Urinary bladder (tissue), 3 donors: ENCODE measurements at regions not wholly inside any gene's neighbourhood (a gene's known extent, or its start where the extent isn't known, plus 50 kb on each side); places are given as distances from the start of the nearest gene placed in this dataset.

Source experiments
- DNase-seq: peaks from one replicate; pipeline ENCODE4 v3.0.0-alpha.2; 2015; ENCODE audit errors: extremely low spot score
- H3K27ac ChIP-seq: one replicate; pipeline ENCODE4 v1.5.1; 2013; ENCODE audit warnings: low read depth, mild to moderate bottlenecking, moderate library complexity
- H3K36me3 ChIP-seq: one replicate; pipeline ENCODE4 v1.6.1; 2013; ENCODE audit warnings: mild to moderate bottlenecking, moderate library complexity; ENCODE audit not compliant: insufficient read depth
- H3K4me1 ChIP-seq: one replicate; pipeline ENCODE4 v1.6.1; 2013; ENCODE audit warnings: mild to moderate bottlenecking, moderate library complexity; ENCODE audit not compliant: insufficient read depth
- H3K4me3 ChIP-seq: one replicate; pipeline ENCODE4 v1.5.1; 2013; ENCODE audit warnings: low read depth, low read length
- WGBS: extraction: QIAGEN DNeasy Blood & Tissue Kit; methylation state at CpG from one replicate; pipeline ENCODE4 v1.1.7; 2013; 5-methylcytosine and 5-hydroxymethylcytosine counted together
- donor health status: healthy with polysubstance abuse.
- donor health status: healthy.

DNA sequence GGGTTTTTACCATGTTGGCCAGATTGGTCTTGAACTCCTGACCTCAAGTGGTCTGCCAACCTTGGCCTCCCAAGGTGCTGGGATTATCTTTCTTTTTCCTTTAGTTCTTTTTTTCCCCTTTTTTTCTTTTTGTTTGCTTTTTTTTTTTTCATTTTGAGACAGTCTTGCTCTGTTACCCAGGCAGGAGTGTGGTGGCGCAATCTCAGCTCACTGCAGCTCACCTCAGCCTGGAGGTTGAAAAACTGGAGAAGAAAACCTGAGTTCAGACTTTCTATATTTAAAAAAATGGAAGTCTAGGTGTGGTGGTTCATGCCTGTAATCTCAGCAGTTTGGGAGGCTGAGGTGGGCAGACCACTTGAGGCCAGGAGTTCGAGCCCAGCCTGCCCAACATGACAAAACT lies 181.1 kb upstream of the HS3ST1 start:
- no peak overlapping the region for H3K4me3 ChIP-seq
- no peak overlapping the region for H3K27ac ChIP-seq
- no peak for DNase-seq
- WGBS: 90% methylated on average over 2 of the region's 2 CpGs
- no peaks in the 10 kb centered on the region for H3K36me3 ChIP-seq
- no peaks in the 10 kb centered on the region for H3K4me1 ChIP-seq

DNA sequence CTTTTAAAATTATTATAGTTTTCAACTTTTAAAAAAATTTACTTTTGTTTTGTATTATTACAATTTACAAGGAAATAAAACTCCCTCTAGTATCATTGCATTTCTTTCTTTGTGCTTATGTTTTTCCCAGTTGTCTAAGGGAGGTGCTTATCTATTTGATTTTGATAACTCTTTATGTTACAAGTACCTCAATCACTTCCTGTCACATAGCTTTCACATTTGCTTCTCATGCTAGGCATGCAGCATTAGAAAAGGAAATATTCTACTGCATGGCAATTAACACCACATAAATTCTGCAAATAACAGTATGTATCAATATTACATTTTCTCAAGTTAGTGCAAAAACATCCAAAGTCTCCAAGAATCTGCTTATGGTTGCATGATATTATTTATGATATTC lies 180.3 kb upstream of the HS3ST1 start:
- Histone ChIP-seq H3K27ac (no peak overlapping the region), H3K4me1 (no peaks in the 10 kb centered on the region), H3K4me3 (no peak overlapping the region), H3K36me3 (no peaks in the 10 kb centered on the region)
- no peak for DNase-seq

DNA sequence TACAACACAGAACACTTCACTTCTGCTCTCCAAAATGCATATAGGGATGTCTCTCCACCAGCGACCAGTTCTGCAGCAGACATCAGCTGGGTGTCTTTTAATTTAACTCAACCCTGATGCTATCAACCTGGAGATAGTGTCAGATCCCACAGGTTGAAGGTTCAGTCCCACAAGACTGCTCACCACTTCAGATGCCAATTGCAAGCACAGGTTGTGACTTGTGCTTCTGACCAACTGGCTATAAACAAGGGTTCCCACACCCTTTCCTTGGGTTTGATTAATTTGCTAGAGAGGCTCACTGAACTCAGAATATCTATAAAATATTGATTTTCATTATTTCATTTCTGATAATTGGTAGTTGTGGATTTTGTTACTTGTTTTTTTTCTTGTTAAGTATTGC lies 177.4 kb upstream of the HS3ST1 start:
- no peaks in the 10 kb centered on the region for H3K36me3 ChIP-seq
- 63% methylated on average over 1 of the region's 1 CpG for WGBS
- DNase-seq: no peak

DNA sequence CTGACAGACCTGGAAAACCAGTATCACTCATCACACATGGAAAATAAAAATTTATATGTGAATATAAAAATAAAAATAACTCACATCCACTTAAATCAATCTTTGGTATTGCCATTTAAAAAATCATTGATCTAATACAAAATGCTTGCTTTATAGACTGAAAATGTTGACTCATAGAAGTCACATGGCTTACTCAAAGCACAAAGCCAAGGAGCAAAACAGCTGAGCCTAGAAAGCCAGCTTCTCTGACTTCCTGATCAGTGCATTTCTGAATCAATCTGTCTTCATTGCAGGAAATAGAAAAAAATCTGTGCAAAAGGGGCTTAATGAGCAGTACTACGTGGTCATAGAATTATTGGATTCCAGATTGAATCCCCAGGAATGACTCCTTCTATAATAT lies 176.9 kb upstream of the HS3ST1 start:
- Histone ChIP-seq H3K4me1 (no peaks in the 10 kb centered on the region), H3K4me3 (no peak overlapping the region), H3K36me3 (no peaks in the 10 kb centered on the region), H3K27ac (peak overlapping the region; percentile 10)
- 44% methylated on average over 1 of the region's 1 CpG for WGBS
- no peak for DNase-seq

More for the DNA sequence above, 177.4 kb upstream of the HS3ST1 start:
- no peak overlapping the region for H3K27ac ChIP-seq
- H3K4me1 ChIP-seq: no peaks in the 10 kb centered on the region
- no peak overlapping the region for H3K4me3 ChIP-seq

DNA sequence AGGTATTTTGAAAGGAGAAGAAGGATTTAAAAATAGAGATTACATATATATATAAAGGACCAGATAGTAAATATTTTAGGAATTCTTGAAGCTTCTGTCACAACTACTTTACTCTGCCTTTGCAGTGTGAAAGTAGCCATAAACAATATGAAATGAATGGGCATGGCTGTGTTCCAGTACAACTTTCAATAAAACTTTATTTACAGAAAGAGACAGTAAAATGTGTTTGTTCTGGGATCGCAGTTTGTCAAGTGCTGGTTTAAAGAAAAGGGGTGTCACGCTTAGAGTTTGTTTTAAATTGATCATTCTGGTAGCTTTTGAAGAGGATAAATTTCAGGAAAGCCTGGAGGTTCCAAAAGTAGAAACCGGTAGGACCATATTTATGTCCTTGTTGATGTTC lies 176.1 kb upstream of the HS3ST1 start:
- no peaks in the 10 kb centered on the region for H3K36me3 ChIP-seq
- no peak for DNase-seq
- 79% methylated on average over 3 of the region's 3 CpGs for WGBS
- H3K27ac ChIP-seq: no peak overlapping the region
- no peak overlapping the region for H3K4me3 ChIP-seq
- H3K4me1 ChIP-seq: no peaks in the 10 kb centered on the region

DNA sequence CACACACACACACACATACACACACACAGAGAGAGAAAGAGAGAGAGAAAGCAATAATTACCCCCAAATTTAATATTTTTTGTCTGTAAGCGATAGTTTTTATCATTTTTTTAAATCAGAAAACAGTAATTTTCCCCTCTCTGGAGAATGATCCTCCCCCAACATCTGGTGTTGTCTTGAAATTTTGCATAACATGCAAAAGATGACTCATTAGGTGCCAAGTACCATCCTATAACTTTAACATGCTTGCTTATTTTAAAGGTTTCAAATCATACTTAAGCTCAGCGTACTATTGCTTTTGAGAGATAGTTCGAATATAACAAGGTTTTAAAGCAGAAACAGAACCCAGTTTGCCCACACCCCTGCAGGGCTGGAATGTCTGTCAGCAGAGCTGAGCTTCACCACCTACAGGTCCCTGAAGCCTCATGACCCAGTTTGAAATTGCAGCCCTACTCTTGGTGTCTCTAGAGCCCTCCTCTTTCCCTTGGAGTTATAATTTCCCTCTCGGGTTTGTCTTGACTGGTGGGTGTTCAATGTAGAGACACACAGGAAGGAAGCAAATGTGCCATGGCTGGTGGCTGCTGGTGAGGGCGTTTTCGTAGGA lies 175.0 kb upstream of the HS3ST1 start:
- WGBS: 81% methylated on average over 6 of the region's 6 CpGs
- no peak for DNase-seq
- no peak overlapping the region for H3K27ac ChIP-seq
- no peak overlapping the region for H3K4me3 ChIP-seq
- no peaks in the 10 kb centered on the region for H3K4me1 ChIP-seq
- no peaks in the 10 kb centered on the region for H3K36me3 ChIP-seq

DNA sequence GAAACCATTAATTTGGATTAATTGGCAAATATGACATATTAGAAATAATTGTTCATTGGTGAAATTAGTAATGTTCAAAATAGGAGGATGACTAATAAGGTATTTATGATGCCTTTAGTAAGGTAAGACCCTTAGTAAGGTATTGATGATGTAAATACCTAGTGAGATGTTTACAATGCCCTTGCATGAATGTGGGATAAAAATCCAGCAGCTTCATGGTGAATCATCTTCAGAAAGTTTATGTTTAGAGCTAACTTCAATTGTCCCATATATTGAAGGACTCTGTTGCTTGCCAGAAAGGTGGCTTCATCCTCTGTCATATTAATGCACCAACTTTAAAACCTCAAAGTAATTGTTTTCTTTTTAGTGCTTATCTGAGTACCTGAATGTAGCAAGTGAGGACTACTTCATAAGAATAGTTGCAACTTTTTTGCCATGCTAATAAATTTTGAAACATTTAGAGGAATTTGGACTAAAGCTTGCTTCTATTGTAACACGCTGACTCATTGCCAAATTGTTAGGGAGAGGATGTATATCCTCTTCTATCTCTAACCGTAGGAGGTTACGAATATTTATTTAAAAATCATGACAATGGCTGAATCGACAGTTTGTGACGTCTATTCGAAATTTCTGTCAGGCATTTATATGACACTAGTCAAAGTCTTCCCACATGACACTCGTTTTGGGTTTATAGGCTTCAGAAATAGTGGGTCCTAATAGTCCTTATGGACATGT lies 174.1 kb upstream of the HS3ST1 start:
- Histone ChIP-seq H3K36me3 (no peaks in the 10 kb centered on the region), H3K27ac (no peak overlapping the region), H3K4me3 (no peak overlapping the region), H3K4me1 (no peaks in the 10 kb centered on the region)
- WGBS: 67% methylated on average over 7 of the region's 7 CpGs
- no peak for DNase-seq

DNA sequence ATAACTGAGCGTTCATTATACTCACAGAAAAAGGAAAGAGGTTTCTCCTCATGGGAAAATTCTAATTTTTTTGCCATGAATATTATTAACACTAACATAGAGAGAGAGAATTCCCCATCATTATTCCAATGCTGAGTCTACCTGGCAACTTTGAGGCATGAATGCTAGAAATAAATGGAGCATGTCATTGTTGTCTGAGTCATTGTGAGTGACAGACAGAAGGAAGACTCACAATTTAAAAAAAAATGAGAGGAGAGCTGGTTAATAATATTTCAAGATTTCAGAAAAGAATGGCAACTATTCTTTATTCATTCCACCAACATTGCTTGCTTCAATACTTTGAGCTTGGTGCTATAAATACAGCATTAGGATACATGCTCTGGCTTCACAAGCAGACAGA lies 170.4 kb upstream of the HS3ST1 start:
- WGBS: 44% methylated on average over 1 of the region's 1 CpG
- Histone ChIP-seq H3K27ac (no peak overlapping the region), H3K4me3 (no peak overlapping the region), H3K4me1 (no peaks in the 10 kb centered on the region), H3K36me3 (no peaks in the 10 kb centered on the region)
- no peak for DNase-seq

DNA sequence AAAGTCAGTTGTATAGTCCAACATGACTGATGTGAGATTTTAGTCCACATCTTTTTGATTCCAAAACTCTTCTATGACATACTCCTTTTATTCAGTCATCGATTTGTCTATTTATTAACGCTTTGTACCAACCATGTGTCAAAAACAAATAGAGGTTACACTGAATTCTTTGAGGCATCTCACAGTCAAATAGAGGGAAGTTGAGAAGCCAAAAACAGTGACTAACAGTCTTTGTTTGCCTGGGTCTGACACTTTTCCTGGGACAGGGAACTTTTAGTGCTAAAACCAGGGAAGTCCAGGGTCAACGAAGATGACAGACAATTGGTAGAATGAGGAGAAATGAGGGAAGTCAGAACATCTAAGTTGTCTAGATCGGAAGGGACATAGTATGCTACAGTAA lies 169.9 kb upstream of the HS3ST1 start:
- no peak overlapping the region for H3K4me3 ChIP-seq
- WGBS: 86% methylated on average over 4 of the region's 4 CpGs
- H3K4me1 ChIP-seq: no peaks in the 10 kb centered on the region
- H3K27ac ChIP-seq: no peak overlapping the region
- H3K36me3 ChIP-seq: no peaks in the 10 kb centered on the region
- no peak for DNase-seq

DNA sequence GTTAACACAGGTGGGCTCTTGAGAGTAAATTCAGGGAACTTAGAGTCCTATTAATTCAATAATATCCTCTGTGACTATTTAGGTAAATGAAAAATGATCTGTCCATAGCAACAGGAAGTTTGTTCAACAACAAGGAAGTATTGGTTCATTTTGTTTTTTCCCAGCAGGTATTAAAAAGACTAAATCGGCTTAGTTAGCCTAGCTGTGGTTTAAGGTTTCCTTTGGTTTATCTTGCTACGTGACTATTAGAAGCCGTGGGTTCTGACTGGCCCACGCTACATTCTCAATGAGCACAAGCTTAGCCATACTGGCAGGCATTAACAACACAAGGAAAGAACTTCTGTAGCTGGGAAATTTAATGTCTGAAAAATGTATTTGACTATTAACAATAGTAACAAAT lies 168.8 kb upstream of the HS3ST1 start:
- 67% methylated on average over 4 of the region's 4 CpGs for WGBS

DNA sequence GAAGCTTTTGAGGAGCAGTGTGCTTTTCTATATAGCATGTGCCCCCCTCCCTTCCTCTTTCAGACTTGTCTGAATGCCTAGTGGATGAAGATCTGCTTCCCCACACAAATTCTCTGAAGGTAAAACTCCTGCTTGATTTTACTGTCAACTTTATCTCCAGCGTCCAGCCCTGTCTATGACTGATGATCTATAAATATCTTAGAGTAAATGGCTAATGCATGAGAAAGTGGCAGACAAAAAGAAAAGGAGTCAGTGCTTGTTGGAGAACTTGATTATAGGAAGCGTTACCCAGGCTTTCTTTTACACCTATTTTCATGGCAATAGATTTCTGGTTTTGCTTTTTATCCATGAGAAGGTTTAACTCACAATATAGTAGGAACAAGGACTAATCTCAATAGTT lies 168.3 kb upstream of the HS3ST1 start:
- H3K27ac ChIP-seq: no peak overlapping the region
- no peaks in the 10 kb centered on the region for H3K36me3 ChIP-seq
- no peak for DNase-seq
- 55% methylated on average over 2 of the region's 2 CpGs for WGBS
- H3K4me1 ChIP-seq: no peaks in the 10 kb centered on the region
- no peak overlapping the region for H3K4me3 ChIP-seq

More for the DNA sequence above, 168.8 kb upstream of the HS3ST1 start:
- Histone ChIP-seq H3K27ac (no peak overlapping the region), H3K4me3 (no peak overlapping the region), H3K36me3 (no peaks in the 10 kb centered on the region), H3K4me1 (no peaks in the 10 kb centered on the region)
- no peak for DNase-seq

DNA sequence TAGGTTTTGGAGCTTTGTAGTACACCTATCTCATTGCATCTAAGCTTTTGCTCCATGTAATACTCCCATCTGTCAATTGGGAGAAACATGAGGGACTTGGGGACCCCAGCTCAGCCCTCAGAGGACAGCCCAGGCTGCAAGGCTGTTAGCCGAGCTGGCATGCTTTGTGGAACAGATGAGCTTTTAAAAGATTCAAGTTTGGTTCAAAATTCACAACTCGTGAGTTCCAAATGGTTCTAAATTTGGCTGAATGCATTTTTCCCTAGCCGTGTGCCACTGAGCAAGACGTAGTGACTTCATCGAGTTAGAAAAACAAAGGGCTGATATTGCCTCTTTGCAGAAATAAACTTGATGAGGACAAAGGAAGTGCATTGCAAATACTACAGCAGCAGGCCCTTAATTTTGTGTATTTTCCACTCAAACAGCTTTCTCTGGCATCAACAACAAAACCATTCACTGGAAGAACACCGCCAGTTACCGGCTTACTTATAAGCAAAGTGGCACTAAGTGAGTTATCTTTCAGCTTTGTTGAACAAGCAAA lies 165.0 kb upstream of the HS3ST1 start:
- Histone ChIP-seq H3K36me3 (no peaks in the 10 kb centered on the region), H3K27ac (no peak overlapping the region), H3K4me3 (no peak overlapping the region), H3K4me1 (no peaks in the 10 kb centered on the region)
- 77% methylated on average over 7 of the region's 7 CpGs for WGBS
- no peak for DNase-seq

DNA sequence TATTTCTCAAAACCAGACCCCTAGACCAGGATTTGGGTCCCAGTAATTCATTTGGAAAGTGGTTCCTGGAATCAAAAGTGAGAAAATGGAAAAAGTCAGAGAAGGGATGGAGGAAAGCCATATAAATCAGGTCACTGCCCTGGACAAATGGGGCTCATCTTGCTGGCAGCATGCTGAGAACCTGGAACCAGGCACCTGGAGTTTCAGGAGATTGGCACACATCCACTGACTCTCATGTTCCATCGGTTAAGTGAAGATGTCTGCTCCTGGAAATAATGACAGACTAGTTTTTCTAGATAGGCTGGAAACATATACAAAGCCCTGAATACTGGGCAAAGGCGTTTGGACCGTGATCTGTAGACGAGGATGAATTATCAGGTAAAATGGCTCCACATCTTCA lies 163.6 kb upstream of the HS3ST1 start:
- Histone ChIP-seq H3K4me1 (no peaks in the 10 kb centered on the region), H3K4me3 (no peak overlapping the region), H3K36me3 (no peaks in the 10 kb centered on the region), H3K27ac (no peak overlapping the region)
- 92% methylated on average over 4 of the region's 4 CpGs for whole genome bisulfite sequencing
- DNase-seq: no peak

DNA sequence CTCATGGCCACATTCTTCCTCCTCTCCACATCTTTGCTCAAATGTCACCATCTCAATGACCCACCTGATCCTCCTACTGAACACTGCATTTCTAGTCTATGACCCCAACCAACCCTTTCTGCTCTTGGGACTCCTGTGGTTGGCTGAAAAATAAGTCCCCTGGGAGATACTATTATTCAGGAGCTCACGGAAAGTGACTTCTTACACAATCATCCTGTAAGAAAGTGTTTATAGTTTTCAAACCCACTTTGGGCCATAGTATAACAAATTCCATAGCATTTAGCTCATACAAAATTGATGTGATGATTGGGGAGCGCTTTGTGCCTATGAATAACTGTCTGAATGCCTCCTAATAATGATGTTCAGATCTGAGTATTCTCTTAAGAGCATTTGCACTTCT lies 161.4 kb upstream of the HS3ST1 start:
- Histone ChIP-seq H3K36me3 (no peaks in the 10 kb centered on the region), H3K27ac (no peak overlapping the region), H3K4me3 (no peak overlapping the region), H3K4me1 (no peaks in the 10 kb centered on the region)
- DNase-seq: no peak
- WGBS: 68% methylated on average over 2 of the region's 2 CpGs
